NCI-H2029 treated with DMSO at 0.1 percent for 48 hours (cell line): ENCODE measurements at regions not wholly inside any gene's neighbourhood (a gene's known extent, or its start where the extent isn't known, plus 50 kb on each side); places are given as distances from the start of the nearest gene placed in this dataset.
A peak's percentile ranks its signal among the peaks of the same experiment; 100 is the strongest.

ENCODE experiments used
- DNase-seq: peaks from one replicate; lab custom pipeline; 2025; lab: John Stamatoyannopoulos, UW

DNA sequence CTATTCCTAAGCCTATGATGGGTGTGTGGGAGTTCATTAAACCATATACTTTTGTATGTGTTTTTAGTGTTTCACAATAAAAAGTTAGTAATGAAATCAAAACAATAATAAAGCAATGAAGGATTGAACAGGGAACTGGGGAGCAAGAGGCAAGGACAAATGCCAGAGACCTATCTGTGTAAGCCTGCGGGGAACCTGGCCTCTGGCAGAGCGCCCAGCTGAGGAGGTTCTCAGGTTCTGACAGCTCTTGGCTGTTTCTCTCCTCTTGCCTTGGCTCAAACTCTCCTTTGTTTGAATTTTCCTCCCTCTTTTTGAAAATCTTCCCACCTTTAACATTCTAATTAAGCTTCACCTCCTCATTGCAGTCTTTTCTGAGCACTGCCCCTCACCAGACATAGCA, 200.0 kb upstream of the NCKAP5 start:
- DNase-seq = no peak

DNA sequence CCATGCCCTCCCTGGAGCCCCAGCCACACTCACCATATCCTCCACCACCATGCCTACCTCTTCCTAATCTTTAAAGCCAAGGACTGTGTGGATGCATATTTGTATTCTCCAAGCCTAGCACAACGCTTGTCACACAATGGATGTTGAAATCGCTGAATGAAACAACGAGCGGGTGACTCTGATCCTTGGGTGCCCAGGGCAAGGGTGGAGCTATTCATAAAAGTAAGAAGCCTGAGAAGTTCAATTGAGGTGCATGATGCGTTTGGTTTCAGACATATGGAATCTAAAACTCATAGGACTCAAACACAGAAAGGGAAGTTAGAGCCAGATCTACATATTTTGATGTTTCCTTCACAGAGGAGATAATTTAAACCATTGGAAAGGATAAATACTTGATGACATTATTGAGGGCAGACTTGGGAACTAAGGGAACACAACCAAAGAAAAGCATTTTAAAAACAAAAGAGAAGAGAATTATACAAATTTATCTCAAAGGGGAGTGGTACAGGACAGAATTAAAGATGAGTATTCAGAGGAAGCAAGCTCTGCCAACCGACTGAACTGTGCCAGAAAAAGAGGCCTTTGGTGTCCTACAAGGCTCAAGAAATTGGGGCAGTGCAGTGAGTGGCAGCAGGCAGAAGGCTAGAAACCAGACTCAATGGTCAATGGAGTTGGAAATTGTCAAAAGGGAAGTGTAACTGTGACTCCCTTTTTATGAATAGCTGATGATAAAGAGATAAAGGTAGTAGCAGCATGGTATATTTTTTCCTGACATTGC, 200.6 kb upstream of the NCKAP5 start:
- no peak for DNase-seq

DNA sequence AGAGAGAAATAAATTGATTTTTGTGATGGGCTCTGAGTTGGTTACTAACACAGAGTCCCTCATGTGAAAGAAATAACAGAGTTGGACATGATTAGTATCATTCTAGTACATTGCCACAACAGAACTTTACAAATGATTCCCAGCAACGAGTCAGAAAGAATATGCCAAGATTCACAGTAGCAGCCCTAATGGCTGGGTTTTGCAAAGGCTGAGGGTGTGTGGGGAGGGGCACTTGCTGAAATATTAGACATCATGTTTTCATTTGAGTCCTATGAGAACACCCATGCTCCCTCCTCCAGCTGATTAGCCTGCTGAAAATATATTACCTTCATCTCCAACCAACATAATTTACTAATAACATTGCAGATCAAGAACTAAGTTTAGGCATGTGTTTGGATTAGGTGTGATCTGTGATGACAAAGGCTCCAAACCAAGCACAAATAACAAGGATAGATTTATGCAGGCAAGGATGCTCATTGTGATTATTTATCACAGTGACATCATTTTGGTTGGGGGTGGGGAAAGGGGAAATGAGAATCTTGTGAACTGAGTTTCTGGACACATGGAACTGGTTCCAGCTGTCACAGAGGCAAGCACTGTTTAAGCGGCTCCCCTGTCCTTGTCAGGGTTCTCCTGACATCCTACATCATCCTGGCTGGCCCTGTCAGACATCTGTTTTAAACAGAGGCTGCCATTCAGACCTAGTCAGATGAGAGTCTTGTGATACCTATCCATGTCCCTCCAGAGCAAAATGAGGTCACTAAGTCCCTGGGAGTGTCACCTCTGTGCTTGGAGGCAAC, 205.8 kb upstream of the NCKAP5 start:
- no peak for DNase-seq

DNA sequence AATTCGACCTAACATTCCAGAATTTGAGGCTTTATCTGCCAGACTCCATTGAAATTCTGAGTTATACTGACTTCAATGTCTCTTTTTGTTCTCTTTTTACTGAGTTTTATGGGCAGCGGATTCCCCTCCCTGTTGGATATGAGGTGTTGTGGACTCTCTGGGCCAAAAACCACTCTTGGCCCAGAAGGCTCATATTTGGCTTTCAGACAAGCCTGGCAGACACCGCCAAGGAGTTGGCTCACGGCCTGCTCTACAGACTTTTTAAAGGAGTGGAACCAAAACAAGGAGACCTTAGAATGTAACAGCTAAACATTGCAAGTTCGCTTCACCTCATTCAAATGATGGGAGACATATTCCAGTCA, 206.4 kb upstream of the NCKAP5 start:
- no peak for DNase-seq

DNA sequence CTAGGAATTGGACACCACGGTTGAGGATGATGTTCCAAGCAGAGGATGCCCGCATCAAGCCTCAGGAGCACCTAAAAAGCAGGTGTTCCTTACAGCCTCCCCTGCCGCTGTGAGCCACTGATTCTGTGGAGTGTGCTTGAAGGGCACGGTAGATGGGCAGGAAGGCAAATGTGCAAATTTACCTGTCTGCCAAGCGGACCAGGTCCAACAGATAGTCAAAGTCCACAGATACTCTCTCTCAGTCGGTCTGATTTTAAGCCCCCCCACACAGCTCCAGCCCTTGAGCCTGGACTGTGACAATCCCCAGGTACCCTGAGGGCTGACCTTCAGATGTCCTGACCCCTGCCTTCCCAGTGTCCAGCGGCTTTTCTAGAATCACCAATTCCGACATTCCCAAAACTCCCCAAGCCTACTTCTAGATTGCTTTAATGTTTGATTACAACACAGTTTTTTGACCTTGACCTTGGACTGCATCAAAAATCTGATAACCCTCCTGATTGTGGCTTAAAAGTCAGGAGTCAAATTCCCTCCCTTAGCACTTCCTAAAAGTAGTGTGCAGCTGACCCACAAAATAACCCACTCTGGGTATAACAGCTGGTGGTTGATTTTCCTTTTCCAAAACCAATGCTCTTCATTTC, 208.8 kb upstream of the NCKAP5 start:
- DNase-seq = no peak

DNA sequence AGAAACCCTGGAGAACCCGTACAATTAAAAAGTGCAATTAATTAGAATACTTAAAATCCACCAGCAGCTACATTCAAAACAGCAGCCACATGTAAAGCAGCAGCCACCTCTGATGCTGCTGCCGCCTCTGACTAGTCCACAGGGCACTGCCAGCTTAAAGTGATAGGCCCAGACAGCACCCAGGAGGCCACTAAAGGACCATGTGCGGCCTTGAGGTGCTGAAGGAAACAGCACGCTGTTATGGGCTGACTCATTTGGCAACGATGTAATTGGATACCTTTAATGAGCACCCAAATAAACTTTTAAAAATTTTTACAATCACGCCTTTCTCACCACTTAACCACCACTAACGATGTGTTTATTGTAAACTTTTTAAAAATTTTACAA, 209.3 kb upstream of the NCKAP5 start:
- DNase-seq = no peak

DNA sequence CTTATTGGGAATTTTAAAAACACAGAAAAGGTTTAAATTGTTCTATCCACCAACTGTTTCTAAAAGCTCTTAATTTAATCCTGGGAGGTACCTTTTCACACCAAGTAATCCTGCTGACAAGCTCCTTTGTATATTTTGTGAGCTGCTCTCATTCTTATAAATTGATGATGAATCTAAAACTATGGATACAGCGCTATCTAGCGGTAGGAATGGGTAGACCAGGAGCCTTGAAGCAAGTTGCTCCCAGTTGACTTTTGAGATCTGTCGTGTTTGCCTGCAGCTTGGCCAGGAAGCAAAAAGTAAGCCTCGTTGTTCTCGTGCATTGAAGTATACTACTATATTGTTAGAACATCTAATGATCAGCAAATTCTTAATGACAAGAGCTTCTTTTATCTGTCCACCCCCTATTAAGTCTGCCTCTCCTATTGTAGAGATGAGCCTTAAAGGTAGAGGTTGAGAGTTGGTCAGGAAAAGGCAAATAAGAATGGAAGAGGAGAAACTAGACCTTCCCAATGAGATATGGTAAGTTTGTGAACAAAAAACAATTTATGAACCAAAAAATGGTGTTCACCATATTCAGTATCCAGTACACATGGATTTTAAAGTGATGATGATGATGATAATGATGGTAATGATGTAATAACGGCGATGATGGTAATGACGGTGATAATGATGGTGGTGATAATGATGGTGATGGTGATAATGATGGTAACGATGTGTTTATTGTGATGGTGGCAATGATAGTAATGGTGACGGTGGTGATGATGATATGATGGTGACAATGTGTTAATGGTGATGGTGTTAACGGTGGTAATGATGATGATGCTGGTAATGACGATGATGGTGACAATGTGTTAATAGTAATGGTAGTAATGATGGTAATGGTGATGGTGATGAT, 212.1 kb upstream of the NCKAP5 start:
- DNase-seq = peak; percentile 66

DNA sequence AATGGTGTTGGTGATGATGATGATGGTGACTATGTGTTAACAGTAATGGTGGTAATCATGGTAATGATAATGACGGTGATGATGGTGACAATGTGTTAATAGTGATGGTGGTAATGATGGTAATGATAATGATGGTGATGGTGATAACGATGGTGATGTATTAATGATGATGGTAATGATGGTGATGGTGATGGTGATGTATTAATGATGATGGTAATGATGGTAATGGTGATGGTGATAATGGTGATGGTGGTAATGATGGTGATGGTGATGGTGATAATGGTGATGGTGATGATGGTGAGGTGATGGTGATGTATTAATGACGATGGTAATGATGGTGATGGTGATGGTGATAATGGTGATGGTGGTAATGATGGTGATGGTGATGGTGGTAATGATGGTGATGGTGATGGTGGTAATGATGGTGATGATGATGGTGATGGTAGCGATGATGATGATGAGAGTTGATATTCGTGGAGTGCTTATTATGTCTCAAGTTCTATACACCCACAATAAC, 212.8 kb upstream of the NCKAP5 start:
- DNase-seq = no peak

DNA sequence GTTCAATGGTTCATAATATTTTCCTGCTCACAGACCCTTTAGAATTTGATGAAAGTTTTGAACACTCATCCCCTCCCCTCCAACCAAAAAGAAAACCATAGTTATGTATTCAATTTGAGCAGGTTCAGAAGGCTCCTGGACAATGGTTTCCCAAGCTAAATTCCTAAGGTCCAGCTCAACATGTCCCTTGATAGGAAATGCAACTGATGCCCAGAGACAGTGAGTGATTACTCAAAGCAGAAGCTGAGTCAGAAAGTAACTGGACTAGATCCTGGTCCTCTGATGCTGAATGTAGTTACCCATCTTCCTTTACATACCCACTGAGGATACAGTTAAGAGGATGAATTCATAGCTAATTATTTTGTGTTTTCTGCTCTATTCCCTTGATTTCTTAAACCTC, 218.9 kb upstream of the NCKAP5 start:
- DNase-seq = no peak

DNA sequence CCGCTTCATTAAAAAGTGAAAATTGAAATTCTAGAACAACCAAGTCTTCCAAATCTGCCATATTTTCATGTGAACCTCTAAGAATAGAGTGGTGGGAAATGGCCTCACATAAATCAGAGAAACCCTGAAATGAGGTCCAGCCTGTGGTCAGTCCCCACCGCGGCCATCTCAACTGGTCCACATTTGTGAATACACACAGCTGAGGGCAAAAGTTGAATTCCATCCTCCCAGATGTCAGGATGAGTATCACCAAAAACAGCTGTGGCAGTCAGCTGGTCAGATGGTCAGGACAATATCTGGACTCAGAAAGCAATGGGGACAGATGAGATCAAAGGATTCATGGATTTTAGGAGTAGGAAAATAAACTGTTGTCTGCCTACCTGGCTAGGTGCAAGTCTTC, 219.4 kb upstream of the NCKAP5 start:
- DNase-seq = no peak

DNA sequence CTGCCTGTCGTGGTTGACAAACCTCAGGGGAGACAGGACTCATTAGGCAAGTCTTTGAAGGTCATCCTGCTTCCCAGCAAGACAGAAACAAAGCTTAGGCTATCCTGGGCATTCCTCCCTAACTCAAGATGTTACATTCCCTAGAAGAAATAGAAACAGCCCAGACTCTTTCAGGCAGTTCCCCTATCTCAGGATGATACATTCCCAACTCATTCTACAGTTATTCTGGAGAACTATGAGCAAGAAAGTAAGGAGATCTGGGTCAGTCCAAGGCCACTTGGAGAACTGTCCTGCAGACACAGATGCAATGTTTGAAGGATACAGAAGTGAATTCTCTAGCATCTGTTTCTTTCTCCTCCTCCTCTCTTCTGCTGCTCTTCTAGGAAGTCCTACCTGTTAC, 220.1 kb upstream of the NCKAP5 start:
- no peak for DNase-seq

DNA sequence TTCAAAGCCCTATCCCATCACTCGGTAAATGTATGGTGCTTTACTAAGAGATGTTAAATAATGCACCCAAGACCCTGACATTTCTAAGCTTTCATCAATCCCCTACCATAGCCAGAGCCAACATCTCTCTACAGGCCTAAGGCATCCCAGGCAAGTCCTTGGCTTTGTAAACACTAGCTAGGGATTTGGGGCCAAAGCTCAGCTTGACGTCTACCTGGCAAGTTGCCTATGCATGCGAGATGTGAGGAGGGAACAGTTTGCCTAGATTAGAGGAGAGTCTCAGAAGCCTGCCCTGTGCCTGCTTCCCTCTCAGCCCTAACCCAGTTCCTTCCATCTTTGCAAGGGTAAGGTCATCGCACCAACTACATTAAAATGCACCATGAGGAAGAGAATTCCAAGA, 221.5 kb upstream of the NCKAP5 start:
- no peak for DNase-seq

DNA sequence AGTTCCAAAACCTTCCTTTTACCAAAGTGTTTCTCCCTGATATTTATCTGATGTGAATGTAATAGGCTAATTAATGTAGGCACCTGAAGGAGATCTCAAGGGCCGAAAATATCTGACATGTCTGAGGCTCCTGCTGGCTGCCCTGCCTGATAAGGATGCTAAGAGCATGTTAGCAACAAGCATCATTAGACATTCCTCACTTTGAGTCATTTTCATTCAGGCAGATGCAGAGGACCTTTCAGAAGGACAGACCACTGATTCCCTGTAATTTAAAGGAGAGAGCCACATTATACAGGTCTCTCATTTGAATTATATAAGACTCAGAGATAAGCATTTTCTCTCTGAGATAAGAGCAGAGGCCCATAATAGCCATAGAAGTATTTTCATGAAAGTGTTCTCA, 222.4 kb upstream of the NCKAP5 start:
- DNase-seq = no peak

DNA sequence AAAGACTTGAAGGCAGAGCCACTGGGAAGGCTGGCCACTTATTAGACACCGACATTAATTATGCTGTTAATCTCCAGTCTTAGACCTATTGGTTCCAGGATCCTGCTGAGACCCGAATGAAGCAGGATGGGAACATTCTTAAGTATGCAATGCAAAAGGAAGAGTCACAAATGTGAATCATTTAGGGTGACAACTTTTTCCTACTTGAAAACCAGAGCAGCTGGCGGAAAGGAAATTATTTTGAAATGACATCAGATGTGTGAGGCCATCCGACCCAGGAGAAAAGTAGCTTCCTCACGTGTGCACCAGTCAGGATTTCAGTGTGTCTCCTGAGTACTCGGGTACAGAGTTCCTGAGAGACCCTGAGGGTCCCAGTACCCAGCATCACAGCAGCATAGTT, 222.9 kb upstream of the NCKAP5 start:
- no peak for DNase-seq

DNA sequence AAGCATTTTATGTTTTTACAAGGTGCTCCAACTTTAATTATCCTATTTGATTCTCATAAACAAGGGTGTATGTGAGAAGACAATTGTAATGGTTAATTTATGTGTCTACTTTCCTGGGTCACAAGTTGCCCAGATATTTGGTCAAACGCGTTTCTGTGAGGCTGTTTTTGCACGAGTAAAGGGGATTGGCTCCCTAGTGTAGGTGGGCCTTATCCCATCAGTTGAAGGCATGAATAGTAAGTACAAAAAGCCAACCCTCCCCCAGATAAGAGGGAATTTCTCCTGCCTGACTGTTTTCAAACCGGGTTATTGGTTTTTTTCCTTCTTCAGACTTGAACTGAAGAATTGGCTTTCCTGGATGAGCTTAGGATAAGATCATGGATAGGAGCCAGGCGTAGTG, 224.0 kb upstream of the NCKAP5 start:
- DNase-seq = no peak

DNA sequence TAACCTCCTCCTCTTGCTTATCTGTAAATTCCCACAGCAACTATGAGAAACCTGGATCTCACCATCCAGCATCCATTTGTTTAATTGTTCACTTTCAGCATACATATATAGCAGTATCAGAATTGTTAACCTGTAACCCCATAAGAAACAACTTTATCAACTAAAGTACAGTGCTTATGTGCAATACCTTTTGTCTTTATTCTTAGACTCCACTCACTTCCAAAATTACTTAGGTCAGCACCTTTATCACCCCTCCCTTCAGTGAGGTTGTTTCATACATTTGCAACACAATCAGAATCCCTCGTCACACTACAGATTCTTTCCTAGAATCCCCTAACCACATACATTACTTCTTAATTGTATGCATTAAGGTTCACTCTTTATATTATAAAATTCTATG, 225.9 kb upstream of the NCKAP5 start:
- no peak for DNase-seq

DNA sequence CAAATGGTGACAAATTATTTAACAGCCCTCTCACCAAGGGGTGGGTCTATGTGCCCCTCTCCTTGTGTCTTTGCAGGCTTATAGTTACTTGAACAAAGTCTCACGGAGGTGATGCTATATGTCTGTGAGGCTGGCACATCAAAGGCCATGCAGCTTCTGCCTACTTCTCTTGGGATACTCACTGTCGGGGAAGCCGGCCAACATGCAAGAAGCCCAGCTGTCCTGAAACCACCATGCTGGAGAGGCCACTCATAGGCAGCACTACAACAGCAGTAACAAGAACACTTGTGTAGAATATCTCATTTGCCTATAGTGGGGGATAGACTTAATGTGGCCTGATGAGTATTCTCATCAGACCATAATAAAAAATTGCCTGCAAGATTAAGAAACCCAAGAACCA, 233.7 kb upstream of the NCKAP5 start:
- peak; percentile 70 for DNase-seq

DNA sequence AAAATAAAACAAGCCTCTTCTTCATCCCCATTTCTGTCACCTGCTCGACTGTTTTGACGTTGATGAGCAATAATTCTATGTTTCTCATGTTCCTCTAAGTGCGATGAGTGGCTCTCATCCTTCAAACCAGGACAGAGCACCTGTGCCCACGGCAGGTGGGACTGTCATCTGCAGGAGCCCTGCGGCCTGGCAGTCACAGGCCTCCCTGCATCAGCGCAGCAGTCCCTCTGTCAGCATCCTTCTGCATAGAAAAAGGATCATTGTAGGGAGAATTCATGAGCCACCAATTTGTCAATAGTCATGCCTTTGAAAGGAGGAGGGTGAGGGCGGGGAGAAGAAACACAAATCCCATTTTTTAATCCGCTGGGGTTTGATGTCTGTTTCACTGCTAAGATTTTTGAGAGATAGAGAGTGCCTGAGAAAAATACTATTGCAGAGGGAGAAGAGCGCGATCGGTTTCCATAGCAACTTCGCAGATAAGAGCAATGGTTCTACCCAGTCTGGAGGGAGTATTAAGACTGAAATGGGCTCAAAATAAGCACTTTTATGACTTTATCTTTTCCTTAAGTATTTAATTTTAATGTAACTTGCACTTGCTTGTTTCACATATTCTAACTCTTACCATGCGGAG, 234.3 kb upstream of the NCKAP5 start:
- peak; percentile 70 for DNase-seq

DNA sequence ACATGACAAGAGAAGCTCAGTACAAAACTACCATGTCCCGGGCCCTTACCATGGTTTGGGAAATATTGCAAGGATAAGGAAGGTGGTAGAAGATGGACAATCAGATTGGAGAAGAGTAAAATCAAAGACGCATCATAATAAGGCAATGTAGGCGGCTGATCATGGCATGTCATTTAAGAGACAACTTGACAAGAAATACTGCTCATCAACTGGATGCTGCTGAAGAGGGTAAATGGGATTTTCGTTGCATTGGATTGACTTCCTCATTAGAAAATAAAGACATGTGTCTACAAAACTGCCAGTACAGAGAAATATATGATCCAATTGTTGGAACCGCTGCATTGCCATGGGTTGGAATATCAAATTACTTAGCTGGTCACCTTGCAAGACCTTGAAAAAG, 238.3 kb upstream of the NCKAP5 start:
- no peak for DNase-seq

DNA sequence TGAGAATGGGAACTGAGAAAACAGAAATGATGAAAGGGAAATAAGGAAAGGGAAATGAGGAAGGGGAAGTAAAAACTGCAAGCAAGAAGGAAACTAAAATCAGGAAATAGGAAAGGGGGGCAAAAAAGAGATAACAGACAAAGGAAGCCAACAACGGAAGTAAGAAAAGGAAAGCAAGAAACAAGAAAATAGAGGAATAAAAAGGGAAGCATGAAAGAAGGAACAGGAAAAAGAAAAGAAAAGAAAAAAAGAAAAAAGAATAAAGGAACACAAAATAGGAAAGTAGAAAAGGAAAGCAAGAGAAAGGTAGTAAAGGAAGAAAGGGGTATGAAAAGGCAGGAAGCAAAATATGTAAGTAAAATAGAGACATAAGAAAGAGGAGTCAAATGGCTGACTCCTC, 241.2 kb upstream of the NCKAP5 start:
- no peak for DNase-seq

DNA sequence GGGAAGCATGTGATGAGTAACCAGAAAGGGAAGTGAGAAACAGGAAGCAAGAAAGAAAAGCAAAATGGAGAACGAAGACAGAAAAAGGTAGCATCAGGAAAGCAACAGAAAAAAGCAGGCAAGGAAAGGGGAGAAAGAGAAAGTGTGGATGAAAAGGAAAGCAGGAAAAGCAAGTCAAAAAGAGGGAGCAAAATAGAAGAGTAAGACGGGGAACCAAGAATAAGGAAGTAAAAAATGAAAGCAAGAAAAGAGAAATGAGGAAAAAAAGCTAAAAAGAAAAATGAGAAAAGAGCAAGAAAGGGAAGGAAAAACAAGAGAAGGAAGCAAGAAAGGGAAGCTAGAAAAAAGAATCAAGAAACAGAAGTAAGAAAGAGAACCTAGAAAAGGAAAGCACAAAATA, 242.3 kb upstream of the NCKAP5 start:
- no peak for DNase-seq
